GM12878 (cell line): ENCODE measurements at regions not wholly inside any gene's neighbourhood (a gene's known extent, or its start where the extent isn't known, plus 50 kb on each side); places are given as distances from the start of the nearest gene placed in this dataset.

Experiments used
- CEBPB ChIP-seq, 2 experiments: fragments of 150-350 bp in 1 of 2; IDR thresholded peaks; 2 replicates each; pipeline ENCODE4 v1.6.1; 2012 to 2014; ENCODE audit warnings: low read depth in 2 of 2, low read length in 2 of 2, borderline replicate concordance in 1 of 2, inconsistent platforms in 1 of 2
- EP300 ChIP-seq, 2 experiments: fragments of 150-350 bp in 1 of 2; IDR thresholded peaks; 2 replicates each; pipeline ENCODE4 v1.6.1; 2011 to 2012; ENCODE audit warnings: low read depth in 2 of 2, low read length in 2 of 2, borderline replicate concordance in 1 of 2, improper control_type of control experiment in 1 of 2, inconsistent platforms in 1 of 2; ENCODE audit not compliant: control insufficient read depth in 1 of 2
- GABPA ChIP-seq: IDR thresholded peaks from 2 replicates; pipeline ENCODE4 v1.6.1; 2014; ENCODE audit warnings: antibody characterized with exemption, low read depth, mild to moderate bottlenecking, inconsistent platforms
- HCFC1 ChIP-seq: fragments of 150-350 bp; IDR thresholded peaks from 2 replicates; pipeline ENCODE4 v1.6.1; 2014; ENCODE audit warnings: low read length
- NFIC ChIP-seq: IDR thresholded peaks from 2 replicates; pipeline ENCODE4 v1.6.1; 2012; ENCODE audit warnings: low read depth, mild to moderate bottlenecking, inconsistent platforms, low read length, moderate library complexity
- POLR2A ChIP-seq: IDR thresholded peaks from 2 replicates; pipeline ENCODE4 v1.6.1; 2011; ENCODE audit warnings: low read depth, mild to moderate bottlenecking, low read length
- TF ChIP-seq, protein P1 (sequence below), 3 experiments: IDR thresholded peaks in 2 of 3; conservative IDR thresholded peaks in 1 of 3; 2 replicates each; pipeline ENCODE4 v1.5.1; 2011; ENCODE audit warnings: low read depth in 3 of 3, low read length in 3 of 3, mild to moderate bottlenecking in 3 of 3, control low read depth in 2 of 3, moderate library complexity in 2 of 3, inconsistent platforms in 1 of 3, mixed read lengths in 1 of 3; ENCODE audit not compliant: control insufficient read depth in 2 of 3, insufficient read depth in 1 of 3; ENCODE audit errors: extremely low read depth in 1 of 3
- TF ChIP-seq, protein P2 (sequence below): IDR thresholded peaks from 2 replicates; pipeline ENCODE4 v1.6.1; 2012; ENCODE audit warnings: mild to moderate bottlenecking, low read depth, low read length
- TF ChIP-seq, protein P3 (sequence below): IDR thresholded peaks from 2 replicates; pipeline ENCODE4 v1.6.1; 2011; ENCODE audit warnings: low read depth, mild to moderate bottlenecking, low read length, moderate library complexity, borderline replicate concordance; ENCODE audit errors: extremely low read depth

DNA sequence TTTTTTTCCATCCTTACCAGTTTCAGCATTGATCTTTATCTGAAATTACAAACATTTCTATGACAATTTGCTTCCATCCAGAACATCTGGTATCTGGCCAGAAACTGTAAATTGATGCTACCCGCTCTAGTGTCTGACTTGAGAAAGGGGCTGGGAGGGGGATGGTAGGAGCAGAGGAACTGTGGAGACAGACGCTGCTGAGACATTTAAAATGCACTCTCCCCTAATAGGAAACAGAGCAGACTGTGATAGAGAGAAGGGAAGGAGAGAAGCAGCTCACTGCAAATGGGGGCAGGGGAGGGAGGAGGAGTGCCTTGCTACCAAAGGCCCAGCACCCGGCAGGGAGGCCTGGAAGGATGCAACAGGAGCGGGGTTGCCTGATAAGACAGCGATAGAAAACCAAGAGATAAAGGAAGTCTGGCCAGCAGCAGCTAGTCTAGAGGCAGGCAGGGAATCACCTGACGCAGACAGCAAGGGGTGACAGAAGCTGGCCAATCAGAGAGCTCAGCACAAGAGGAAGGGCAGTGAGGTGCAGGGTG is 195.5 kb upstream of the NFIA start:
- TF ChIP-seq HCFC1 = no peak
- TF ChIP-seq, protein P1, sequence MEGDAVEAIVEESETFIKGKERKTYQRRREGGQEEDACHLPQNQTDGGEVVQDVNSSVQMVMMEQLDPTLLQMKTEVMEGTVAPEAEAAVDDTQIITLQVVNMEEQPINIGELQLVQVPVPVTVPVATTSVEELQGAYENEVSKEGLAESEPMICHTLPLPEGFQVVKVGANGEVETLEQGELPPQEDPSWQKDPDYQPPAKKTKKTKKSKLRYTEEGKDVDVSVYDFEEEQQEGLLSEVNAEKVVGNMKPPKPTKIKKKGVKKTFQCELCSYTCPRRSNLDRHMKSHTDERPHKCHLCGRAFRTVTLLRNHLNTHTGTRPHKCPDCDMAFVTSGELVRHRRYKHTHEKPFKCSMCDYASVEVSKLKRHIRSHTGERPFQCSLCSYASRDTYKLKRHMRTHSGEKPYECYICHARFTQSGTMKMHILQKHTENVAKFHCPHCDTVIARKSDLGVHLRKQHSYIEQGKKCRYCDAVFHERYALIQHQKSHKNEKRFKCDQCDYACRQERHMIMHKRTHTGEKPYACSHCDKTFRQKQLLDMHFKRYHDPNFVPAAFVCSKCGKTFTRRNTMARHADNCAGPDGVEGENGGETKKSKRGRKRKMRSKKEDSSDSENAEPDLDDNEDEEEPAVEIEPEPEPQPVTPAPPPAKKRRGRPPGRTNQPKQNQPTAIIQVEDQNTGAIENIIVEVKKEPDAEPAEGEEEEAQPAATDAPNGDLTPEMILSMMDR (IDR thresholded peaks at IDR 0.05 in 2 of 3, conservative IDR thresholded peaks at IDR 0.05 in 1 of 3; ENCODE audit: control insufficient read depth in 2 of 3, extremely low read depth in 1 of 3, insufficient read depth in 1 of 3, low read depth in 3 of 3, low read length in 3 of 3) = no peak
- TF ChIP-seq NFIC = no peak
- TF ChIP-seq CEBPB (IDR thresholded peaks at IDR 0.05; ENCODE audit: borderline replicate concordance in 1 of 2, low read depth in 2 of 2, low read length in 2 of 2) = no peak
- no peak for TF ChIP-seq POLR2A
- no peak for TF ChIP-seq EP300 (IDR thresholded peaks at IDR 0.05; ENCODE audit: borderline replicate concordance in 1 of 2, control insufficient read depth in 1 of 2, low read depth in 2 of 2, low read length in 2 of 2)
- TF ChIP-seq, protein P2, sequence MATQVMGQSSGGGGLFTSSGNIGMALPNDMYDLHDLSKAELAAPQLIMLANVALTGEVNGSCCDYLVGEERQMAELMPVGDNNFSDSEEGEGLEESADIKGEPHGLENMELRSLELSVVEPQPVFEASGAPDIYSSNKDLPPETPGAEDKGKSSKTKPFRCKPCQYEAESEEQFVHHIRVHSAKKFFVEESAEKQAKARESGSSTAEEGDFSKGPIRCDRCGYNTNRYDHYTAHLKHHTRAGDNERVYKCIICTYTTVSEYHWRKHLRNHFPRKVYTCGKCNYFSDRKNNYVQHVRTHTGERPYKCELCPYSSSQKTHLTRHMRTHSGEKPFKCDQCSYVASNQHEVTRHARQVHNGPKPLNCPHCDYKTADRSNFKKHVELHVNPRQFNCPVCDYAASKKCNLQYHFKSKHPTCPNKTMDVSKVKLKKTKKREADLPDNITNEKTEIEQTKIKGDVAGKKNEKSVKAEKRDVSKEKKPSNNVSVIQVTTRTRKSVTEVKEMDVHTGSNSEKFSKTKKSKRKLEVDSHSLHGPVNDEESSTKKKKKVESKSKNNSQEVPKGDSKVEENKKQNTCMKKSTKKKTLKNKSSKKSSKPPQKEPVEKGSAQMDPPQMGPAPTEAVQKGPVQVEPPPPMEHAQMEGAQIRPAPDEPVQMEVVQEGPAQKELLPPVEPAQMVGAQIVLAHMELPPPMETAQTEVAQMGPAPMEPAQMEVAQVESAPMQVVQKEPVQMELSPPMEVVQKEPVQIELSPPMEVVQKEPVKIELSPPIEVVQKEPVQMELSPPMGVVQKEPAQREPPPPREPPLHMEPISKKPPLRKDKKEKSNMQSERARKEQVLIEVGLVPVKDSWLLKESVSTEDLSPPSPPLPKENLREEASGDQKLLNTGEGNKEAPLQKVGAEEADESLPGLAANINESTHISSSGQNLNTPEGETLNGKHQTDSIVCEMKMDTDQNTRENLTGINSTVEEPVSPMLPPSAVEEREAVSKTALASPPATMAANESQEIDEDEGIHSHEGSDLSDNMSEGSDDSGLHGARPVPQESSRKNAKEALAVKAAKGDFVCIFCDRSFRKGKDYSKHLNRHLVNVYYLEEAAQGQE = no peak
- no peak for TF ChIP-seq GABPA
- TF ChIP-seq, protein P3, sequence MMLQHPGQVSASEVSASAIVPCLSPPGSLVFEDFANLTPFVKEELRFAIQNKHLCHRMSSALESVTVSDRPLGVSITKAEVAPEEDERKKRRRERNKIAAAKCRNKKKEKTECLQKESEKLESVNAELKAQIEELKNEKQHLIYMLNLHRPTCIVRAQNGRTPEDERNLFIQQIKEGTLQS = no peak
